DMS153 treated with DMSO at 0.1 percent for 48 hours (cell line): ENCODE measurements at regions not wholly inside any gene's neighbourhood (a gene's known extent, or its start where the extent isn't known, plus 50 kb on each side); places are given as distances from the start of the nearest gene placed in this dataset.

Experiments used
- DNase-seq: peaks from one replicate; lab custom pipeline; 2025; ENCODE audit not compliant: unreplicated experiment; lab: John Stamatoyannopoulos, UW

GRCh38 chr5:125199968-125200865 lies 453.8 kb upstream of the ZNF608 start:
- DNase-seq = no peak

DNA sequence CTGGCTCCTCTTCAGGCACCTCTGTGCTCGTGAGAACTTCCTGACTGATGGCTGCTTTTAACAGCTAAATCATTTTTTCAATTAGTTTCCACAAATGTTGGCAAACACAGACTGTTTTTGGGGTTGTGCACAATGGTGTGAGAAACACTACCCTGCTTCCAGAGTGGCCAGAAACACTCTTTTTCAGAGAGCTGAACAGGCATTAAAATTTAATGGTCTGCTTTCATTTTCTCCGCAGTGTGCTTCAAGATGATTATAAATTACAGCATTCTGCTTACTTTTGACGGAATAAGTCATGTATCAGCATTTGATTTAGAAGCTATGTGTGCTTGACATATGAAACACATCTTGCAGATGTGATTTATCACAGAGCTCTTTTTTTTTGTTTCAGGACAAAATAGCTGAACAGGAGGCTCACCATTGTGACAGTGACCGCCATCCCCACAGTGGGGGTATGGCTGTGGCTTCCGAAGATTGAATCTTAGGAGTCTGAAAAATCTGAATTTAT lies 454.5 kb upstream of the ZNF608 start:
- DNase-seq = no peak

DNA sequence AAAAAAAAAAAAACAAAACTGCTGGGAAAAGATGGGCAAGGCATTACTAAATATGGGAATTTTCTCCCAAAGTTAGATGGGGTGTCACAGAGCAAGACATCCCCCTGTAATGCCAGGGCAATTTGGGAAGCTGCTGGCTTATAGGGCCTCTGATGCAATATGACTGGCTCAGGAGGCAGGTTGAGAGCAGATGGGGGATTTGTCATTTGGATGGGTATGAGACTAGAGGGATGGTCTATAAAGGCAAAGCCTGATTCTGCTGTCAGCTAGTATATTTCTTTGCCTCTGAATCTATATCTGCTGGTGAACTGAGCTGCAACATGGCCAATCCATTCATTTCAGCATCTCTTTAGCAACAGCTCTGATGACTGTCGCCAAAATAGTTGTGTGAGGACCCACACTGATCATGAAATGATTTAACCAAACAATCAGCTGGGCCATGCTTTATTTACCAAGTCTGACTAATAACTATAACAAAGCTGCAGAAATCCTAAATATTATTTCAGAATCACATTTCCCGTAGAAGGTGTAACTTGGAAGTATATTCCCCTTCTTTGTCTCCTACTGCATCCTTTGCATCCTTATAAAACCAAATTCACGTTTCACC lies 455.1 kb upstream of the ZNF608 start:
- no peak for DNase-seq

DNA sequence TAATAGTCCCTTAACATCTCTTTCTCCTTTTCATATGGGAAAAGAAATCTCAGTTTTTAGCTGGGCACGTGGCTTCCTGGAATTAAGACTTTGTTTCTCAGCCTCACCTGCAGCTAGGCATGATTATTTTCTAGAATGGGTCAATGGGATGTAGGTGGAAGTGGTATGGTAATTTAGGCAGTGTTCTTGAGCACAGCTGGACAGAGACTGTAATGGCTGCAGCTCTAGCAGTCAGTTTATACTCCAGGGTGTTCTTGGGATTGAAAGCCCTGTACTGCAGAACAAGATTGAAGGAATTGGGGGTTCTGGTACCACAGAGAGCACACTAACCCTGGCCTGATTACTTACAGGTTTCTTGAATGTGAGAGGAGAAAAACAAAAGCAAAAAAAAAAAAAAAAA lies 455.9 kb upstream of the ZNF608 start:
- DNase-seq = no peak

DNA sequence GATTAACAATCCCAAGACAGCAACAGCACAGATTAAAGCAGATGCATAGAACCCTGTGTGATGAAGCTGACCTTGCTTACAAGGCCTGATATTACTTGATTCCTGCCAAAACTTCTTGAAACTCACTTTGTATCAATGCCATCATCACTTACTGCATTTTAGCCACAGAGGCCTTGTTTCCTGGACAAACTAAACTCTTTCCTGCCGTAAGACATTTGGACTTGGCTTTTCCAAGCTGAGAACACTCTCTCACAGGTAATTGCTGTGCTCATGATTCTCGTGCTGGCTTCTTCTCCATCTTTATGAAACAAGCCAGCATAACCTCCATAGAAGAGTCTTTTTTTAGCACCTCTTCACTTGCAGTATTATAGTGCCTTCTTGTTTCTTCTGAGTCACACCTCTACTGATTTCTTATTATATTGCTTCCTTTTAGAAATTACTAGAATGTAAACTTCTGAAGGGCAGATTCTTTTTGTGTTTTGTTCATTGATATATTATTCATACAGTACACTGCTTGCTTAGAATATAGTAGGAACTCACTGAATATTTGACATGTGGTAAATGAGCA lies 456.5 kb upstream of the ZNF608 start:
- DNase-seq = no peak

DNA sequence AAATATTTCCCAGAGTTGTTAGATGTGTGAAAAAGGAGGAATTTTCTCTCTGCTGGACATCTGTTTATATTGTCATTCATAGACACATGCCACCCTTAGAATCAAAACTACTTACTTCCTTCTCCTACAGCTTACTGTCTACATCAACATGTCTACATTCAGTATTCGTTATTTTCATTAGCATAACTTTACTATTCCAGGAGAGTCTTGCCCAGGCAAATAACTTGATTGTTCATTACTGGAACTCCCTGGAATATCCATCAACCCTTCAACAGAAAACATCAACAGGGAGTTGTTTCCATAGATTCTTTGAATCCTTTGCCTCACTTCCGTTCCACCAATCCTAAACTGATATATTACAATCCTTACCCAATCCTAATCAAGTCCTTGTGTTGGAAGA lies 457.5 kb upstream of the ZNF608 start:
- DNase-seq = no peak

DNA sequence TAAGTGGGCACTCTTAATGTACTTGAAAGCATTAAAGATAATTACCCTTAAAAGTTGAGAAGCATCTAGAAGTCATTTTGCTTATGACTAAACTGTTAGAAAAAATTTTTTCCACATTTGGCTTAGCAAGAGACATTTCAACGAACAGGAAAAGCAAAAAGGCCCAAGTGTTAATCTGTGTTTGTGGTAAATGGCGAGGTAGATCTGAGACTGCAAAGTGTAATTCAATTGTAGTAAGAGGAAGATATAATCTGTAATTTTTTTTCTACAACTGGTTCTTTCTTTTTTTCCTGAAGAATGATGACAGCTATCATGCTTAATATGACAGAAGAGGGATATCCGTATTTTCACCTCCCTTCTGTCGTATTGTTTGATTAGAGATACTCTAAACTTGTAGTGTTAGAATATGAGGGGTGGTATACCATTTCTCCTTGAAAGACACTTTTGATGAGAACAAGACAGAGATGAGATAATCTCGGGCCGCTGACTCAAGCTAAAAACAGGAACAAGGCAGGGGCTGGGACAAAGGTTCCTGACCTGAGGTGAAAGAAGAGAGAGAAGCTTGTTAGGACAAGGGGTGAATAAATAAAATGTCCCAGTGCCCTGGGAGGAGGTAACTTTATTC lies 459.3 kb upstream of the ZNF608 start:
- no peak for DNase-seq

DNA sequence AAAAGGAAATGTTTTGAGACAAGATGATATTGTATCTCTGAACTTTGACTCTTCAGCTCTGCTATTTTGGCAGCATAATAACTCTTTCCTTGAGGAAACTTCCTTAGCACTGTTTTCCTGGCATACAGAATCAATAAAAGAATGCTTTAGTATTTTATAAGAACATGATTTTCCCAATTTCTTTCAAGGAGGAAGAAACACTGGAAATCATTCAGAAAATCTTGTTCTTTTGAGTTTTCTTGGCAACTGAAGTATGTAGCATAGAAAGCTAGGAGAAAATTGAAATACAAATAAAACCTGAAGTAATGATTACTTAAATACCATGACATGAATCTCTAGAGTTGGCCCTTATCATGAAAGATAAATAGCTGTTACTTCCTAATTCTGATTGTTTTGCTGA lies 461.4 kb upstream of the ZNF608 start:
- DNase-seq = no peak

DNA sequence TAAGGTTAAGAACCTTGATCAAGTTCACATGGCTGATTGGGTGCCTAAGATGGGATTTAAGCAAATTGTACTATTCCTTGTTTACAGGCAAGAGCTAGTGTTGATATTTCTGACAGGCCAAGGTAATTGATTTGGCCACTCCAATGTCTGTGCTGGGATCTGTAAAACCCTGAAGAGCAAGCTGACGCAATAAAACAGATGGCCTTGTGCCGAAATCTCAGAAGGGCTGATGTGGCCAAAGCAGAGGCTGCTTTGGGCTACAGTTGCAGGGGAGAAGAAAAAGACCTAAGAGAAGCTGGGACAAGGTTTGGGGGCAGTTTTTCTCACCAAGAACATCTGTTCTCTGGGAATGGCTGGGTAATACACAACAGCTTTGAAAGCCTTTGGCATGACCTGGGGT lies 463.2 kb upstream of the ZNF608 start:
- DNase-seq = no peak

DNA sequence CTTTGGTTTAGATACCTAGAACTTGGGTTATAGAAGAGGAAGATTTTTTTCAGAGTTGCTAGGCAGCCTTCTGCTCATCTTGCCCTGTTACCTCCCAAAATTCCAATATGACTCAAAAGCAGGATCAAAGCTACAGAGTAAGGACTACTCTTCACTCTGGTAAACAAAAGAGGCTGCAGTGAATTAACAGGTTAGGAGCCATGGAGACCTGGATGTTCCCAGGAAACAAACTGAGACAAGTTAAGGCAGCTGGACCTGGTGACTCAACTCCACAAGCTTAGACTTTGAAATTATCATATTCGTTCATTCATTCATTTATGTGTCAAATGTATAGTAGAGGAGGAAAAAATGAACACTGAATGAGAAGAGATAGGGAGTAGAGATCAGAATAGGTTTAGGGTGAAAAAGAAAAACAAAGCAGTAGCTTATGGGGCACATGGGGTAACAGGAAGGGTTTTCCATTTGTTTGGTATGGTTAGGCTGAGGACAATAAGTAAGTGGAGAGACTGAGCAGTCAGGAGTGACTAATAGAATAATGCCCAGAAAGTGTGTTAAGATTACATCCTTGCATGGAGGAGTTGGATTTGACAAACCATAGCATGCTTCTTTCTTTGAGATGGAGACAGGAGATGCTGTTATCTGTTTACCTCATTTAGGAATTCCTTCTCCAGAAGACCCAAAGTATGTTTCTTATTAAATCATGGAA lies 464.0 kb upstream of the ZNF608 start:
- no peak for DNase-seq

DNA sequence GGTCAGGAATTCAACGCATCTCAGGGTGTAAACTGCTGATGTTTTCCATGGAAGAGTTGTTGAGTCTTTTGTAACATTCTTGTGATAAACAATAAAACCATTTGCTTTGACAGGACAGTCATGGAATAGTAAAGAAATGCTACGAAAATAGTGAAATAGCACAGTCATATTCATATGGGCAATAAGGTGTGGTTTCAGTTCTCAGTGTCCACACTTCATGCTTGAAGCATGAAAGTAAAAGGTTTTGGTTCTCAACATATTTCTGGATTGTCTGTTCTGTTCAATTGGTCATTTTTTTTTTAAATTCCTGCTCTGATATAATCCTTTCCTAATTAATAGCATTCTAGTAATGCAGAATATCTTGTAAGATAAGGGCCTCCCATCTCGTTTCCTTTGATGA lies 467.6 kb upstream of the ZNF608 start:
- DNase-seq = no peak

GRCh38 chr5:125215593-125215992 lies 469.2 kb upstream of the ZNF608 start:
- no peak for DNase-seq

DNA sequence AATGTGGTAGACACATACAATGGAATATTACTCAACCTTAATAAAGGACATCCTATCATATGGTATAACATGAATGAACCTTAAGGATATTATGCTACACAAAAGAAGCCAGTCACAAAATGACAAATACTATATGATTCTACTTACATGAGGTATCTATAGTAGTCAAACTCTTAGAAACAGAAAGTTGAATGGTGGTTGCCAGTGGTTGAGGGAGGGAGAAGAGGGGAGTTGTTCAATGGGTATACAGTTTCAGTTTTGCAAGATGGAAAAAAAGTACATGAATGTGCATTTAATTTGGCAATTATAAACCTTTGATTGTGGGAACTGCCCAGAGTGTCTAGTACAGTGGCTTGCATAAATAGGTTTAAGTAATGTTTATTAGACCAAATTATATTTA lies 473.3 kb upstream of the ZNF608 start:
- DNase-seq = no peak

GRCh38 chr5:125220284-125220683 lies 473.8 kb upstream of the ZNF608 start:
- no peak for DNase-seq

- no peak for DNase-seq
These were observed 476.3 kb upstream of the ZNF608 start for GRCh38 chr5:125222597-125223240.

DNA sequence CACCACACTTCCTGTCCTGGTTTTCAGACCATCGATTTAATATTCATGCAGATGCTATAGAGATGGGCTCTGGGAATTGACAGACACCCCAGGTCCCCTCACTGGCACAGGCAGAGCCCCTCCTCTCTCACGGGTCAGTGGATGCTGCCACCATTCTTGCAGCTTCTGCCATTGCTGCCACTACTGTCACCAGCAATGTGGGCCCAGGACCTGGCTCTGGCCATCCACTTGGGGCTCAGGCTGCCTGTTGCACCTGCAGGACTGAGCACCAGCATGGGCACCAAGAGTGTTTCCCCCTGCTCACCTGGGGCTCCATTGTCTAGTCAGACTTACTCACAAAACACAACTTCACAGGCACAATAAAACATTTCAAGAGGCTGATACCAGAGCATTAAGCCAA lies 479.0 kb upstream of the ZNF608 start:
- no peak for DNase-seq

DNA sequence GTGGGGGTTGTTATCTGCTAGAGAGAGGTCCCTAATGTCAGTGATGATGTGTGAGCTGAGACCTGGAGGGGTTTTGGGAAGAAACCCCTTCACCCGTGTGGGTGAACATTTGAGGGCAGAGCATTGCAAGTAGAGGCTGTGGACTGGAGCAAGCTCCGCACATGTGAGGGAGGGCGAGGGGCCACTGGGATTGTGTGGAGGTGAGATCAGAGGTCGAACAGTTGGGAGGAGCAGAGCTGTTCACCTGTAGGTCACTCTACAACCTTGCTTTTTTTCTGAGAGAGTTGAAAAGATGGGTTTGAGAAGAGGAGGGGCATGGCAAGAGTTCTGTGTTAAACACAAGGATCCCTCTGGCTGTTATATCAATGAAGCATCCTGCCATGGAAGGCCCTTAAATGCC lies 480.4 kb upstream of the ZNF608 start:
- no peak for DNase-seq

DNA sequence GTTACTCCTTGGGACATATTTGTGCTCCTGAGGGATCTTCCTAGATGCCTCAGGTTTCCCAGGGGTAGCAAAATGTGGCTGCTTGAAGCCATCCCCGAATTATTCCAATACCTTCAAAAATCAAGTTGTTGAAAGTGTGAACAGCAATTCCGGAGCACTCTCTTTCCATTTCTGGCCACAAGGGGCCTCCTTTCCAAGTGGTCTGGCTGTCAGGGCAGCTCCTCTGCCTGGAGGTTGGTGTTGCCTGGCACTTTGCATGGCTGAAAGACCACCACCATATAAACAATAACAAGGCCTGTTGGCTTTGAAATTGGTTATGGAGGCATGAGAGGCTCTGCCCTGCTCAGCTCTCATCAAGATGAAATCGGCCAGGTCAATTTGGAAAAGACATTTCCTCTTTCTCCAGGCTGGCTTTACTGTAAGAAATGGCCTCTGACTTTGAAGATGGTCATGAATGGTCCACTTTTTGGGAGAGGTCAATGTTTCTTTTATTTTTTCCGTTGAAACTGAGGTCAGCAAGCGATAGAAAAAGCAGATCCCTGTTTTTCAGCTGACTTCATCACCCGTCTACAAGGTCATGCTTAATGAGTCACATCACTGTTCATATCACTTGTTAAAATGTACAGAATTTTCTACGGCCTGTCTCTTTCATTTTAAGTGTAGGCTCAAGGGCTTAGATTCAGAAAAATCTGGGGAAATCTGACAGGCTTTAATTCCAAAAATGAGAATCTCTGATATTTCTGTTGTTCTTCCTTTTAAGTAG lies 481.1 kb upstream of the ZNF608 start:
- no peak for DNase-seq

GRCh38 chr5:125228363-125229070 lies 482.1 kb upstream of the ZNF608 start:
- DNase-seq = no peak
